GM19351 (cell line): ENCODE measurements at regions not wholly inside any gene's neighbourhood (a gene's known extent, or its start where the extent isn't known, plus 50 kb on each side); places are given as distances from the start of the nearest gene placed in this dataset.
"Not testable (repeated sequence)": the region's sequence is repeated elsewhere in the genome, so short reads cannot be mapped to it uniquely, and the experiment has no call there.

Experiments used
- ATAC-seq: cut with Tn5 transposase; IDR thresholded peaks from one replicate; pipeline ENCODE4 v1.9.1; 2021; ENCODE audit warnings: mild to moderate bottlenecking, moderate library complexity; ENCODE audit not compliant: unreplicated experiment

GRCh38 chr6:66258731-66259487, 551.9 kb upstream of the EYS start:
- ATAC-seq: not testable (repeated sequence)

GRCh38 chr6:66245231-66245630, 538.2 kb upstream of the EYS start:
- ATAC-seq: no peak

GRCh38 chr6:66238851-66239250, 531.8 kb upstream of the EYS start:
- no peak for ATAC-seq

DNA sequence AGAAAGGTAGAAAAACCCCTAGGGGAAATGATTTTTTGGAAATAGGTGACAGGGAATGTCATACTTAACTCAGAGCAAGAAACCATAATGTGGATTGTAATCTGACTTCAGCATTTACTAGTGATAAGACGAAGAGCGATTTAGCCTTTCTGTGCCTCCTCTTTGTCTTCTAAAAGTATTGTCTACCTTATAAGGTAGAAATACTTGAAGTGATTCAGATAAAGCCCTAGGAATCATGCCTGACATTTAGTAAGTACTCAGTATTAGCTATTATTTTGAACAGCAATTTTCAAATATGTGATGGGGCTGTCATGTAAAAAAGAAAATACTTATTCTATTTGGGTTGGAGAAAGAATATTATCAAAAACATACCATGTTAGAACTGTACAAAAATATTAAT, 525.9 kb upstream of the EYS start:
- no peak for ATAC-seq

- no peak for ATAC-seq
These were observed 523.6 kb upstream of the EYS start for GRCh38 chr6:66230591-66230990.

GRCh38 chr6:66226109-66226508, 519.1 kb upstream of the EYS start:
- no peak for ATAC-seq

DNA sequence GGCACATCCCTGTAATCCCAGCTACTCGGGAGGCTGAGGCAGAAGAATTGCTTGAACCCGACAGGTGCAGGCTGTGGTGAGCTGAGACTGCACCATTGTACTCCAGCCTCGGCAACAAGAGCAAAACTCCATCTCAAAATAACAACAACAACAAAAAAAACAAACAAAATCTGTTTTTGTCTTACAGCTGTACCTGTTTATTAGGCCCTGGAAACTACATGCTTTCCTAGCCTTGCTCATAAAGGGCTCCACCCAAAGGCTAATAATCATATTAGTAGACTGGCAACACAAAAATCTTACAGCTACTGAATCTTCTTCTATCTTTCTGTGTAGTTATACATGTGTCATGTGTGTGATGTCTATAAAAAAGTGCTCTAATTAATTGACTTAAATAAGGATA, 503.9 kb upstream of the EYS start:
- ATAC-seq: no peak

GRCh38 chr6:66200390-66200789, 493.4 kb upstream of the EYS start:
- ATAC-seq: no peak

- ATAC-seq: no peak
These were observed 492.1 kb upstream of the EYS start for GRCh38 chr6:66199171-66199570.

DNA sequence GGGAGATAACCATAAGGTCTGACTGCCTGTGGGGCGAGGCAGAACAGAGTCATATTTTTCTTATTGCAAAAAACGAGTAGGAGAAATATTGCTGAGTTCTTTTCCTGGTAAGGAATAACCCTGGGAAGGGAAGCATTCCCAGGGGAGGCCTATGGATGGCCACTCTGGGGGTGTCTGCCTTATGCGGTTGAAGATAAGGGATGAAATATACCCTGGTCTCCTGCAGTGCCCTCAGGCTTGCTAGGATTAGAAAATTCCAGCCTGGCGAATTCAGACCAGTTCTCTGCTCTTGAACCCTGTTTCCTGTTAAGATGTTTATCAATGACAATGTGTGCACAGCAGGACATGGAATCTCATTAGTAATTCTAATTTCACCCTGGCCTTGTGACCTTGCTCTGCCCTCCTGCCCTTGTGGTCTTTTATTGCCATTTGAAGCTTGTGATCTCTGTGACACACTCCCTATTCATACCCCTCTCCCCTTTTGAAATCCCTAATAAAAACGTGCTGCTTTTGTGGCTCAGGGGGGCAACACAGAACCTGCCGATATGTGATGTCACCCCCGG, 491.1 kb upstream of the EYS start:
- ATAC-seq: no peak

- no peak for ATAC-seq
These were observed 483.8 kb upstream of the EYS start for GRCh38 chr6:66190858-66191257.

GRCh38 chr6:66189915-66190314, 482.9 kb upstream of the EYS start:
- ATAC-seq: no peak

DNA sequence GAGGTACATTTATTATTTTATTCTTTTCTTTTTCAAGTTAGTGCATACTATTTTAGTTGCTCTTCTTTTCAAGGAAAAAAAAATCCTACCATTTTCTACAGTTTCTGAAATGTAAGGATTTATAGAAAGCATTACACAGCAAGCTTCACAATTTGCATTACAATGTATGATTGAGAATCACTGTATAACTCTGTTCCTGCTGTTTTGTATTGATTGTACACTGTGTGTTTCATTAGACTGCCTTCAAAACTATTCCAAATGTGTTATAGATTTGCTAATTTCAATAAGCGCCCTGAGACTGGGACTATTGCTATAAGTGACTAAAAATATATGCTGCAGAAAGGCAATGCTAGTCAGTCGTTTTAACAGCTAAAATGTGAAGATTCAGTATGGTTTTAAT, 479.7 kb upstream of the EYS start:
- ATAC-seq: no peak

DNA sequence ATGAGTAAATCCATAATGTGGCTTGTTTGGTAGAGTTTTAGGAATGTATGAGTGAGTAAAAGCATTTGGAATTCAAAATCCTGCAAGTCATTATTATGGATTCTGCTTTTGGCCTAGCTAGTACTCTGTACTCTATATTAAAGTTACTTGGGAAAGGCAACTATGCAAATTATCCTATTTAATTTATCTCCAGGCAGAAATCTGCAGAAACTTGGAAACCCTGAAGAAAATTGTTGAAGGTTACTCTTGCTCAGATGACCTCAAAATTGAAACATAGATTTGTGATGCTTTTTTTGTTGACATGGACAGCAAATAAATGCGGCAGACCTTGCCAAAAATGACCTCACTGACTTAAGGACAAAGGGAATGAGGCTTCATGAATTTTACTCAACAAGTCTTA, 477.1 kb upstream of the EYS start:
- no peak for ATAC-seq

- no peak for ATAC-seq
These were observed 472.3 kb upstream of the EYS start for GRCh38 chr6:66179361-66179760.

DNA sequence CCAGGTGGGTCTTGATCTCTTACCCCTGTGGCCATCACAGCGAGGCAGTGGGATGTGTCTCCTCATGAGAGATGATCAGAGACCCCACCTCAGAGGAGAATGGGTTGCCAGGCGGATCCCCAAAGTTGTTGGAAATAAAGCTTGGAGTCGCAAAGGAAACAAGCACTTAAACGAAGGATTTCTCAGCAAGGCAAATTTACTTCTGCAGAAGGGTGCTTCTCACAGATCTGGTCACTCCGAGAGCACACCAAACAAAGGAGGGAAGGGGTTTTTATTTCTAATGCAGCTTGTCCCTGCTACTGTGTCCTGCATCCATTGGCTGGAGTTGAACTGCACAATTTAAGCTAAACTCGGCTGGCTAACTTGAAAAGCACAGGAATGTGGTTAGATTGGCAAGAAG, 466.6 kb upstream of the EYS start:
- no peak for ATAC-seq

GRCh38 chr6:66166713-66167112, 459.7 kb upstream of the EYS start:
- ATAC-seq: not testable (repeated sequence)

DNA sequence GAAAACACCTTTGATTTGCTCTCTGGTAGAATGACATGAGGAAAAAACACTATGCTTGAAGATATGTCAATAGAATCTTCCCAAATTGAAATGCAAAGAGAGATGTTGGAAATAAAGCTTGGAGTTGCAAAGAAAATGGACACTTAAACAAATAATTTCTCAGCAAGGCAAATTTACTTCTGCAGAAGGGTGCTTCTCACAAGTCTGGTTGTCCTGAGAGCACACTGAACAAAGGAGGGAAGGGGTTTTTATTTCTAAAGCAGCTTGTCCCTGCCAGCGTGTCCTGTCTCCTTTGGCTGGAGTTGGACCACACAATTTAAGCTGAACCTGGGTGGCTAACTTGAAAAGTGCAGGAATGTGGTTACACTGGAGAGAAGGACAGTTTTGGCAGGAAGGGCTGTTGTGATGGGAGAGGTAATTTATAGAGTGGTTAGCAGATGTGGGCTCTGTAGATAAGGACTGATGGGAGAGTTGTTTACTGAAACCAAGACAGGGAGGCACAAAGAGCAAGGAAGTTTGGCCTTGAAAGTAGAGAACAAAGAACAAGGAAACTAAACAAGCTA, 454.6 kb upstream of the EYS start:
- no peak for ATAC-seq

GRCh38 chr6:66159937-66160336, 452.9 kb upstream of the EYS start:
- no peak for ATAC-seq

GRCh38 chr6:66153247-66153646, 446.2 kb upstream of the EYS start:
- ATAC-seq: no peak

GRCh38 chr6:66149132-66149531, 442.1 kb upstream of the EYS start:
- ATAC-seq: no peak

DNA sequence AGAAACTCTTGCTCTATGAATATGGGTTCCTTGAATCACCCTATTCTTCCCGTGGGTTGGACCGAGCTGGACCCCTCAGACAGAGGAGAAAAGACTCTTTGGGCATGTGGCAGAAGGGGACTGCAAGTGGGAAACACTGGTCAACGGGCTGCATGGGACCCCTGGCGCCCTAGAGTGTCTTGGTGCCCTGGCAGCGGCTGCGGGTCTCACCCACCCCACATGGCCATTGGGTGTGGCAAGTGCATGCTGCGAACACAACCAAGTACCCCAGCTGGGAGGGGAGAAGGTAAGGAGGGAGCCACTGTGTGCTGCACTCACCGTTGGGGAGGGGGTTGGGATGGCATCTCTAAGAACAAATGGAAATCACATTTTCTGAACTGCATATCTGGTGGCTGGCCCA, 438.8 kb upstream of the EYS start:
- no peak for ATAC-seq

- no peak for ATAC-seq
These were observed 427.0 kb upstream of the EYS start for GRCh38 chr6:66134021-66134420.
